ENCODE measurements at regions not wholly inside any gene's neighbourhood (a gene's known extent, or its start where the extent isn't known, plus 50 kb on each side); places are given as distances from the start of the nearest gene placed in this dataset.

DNA sequence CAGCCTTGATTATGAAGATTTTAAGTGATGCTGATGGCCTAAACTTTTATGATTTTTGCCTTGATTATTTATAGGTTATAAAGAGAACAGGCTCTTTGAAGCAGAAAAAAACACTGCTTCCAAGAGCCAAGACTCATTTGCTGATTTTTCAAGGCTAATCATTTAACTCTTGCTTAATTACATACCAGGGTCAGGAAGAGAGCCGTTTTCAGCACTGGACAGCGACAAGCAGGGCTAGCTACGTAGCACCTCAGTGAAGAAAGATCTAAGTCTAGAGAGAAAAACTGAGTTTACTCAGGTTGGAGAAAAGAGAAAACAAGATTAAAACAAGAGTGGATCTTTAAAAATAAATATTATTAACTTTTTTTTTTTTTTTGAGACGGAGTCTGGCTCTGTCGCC lies 615.4 kb upstream of the B3GAT1 start:
- TF ChIP-seq CEBPB (IDR thresholded peaks at IDR 0.05; ENCODE audit: low read depth, low read length) (peak; percentile 37; the same call in 1 of the 2 replicates), POLR2AphosphoS5 (IDR thresholded peaks at IDR 0.05; ENCODE audit: low read depth, low read length) (no peak), SIN3A (conservative IDR thresholded peaks at IDR 0.05 in 1 of 2, IDR thresholded peaks at IDR 0.05 in 1 of 2; ENCODE audit: low read depth in 1 of 2, low read length in 2 of 2) (no peak), CBX8 (IDR thresholded peaks at IDR 0.05; ENCODE audit: borderline replicate concordance, low read depth, low read length) (no peak), EZH2 (IDR thresholded peaks at IDR 0.05; ENCODE audit: low read depth, low read length, severe bottlenecking) (no peak), ZNF274 (IDR thresholded peaks at IDR 0.05; ENCODE audit: borderline replicate concordance, extremely low read depth, low read length) (no peak), POLR2A (IDR thresholded peaks at IDR 0.05; ENCODE audit: control extremely low read depth in 1 of 2, low read depth in 2 of 2, low read length in 2 of 2) (no peak), YY1 (IDR thresholded peaks at IDR 0.05; ENCODE audit: low read depth, low read length) (no peak), ASH2L (IDR thresholded peaks at IDR 0.05; ENCODE audit: low read length) (no peak)
- TF ChIP-seq, protein P1, sequence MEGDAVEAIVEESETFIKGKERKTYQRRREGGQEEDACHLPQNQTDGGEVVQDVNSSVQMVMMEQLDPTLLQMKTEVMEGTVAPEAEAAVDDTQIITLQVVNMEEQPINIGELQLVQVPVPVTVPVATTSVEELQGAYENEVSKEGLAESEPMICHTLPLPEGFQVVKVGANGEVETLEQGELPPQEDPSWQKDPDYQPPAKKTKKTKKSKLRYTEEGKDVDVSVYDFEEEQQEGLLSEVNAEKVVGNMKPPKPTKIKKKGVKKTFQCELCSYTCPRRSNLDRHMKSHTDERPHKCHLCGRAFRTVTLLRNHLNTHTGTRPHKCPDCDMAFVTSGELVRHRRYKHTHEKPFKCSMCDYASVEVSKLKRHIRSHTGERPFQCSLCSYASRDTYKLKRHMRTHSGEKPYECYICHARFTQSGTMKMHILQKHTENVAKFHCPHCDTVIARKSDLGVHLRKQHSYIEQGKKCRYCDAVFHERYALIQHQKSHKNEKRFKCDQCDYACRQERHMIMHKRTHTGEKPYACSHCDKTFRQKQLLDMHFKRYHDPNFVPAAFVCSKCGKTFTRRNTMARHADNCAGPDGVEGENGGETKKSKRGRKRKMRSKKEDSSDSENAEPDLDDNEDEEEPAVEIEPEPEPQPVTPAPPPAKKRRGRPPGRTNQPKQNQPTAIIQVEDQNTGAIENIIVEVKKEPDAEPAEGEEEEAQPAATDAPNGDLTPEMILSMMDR (IDR thresholded peaks at IDR 0.05; ENCODE audit: control extremely low read depth in 1 of 3, insufficient read depth in 1 of 3, low read depth in 1 of 3, low read length in 3 of 3) = no peak
- TF ChIP-seq, protein P2, sequence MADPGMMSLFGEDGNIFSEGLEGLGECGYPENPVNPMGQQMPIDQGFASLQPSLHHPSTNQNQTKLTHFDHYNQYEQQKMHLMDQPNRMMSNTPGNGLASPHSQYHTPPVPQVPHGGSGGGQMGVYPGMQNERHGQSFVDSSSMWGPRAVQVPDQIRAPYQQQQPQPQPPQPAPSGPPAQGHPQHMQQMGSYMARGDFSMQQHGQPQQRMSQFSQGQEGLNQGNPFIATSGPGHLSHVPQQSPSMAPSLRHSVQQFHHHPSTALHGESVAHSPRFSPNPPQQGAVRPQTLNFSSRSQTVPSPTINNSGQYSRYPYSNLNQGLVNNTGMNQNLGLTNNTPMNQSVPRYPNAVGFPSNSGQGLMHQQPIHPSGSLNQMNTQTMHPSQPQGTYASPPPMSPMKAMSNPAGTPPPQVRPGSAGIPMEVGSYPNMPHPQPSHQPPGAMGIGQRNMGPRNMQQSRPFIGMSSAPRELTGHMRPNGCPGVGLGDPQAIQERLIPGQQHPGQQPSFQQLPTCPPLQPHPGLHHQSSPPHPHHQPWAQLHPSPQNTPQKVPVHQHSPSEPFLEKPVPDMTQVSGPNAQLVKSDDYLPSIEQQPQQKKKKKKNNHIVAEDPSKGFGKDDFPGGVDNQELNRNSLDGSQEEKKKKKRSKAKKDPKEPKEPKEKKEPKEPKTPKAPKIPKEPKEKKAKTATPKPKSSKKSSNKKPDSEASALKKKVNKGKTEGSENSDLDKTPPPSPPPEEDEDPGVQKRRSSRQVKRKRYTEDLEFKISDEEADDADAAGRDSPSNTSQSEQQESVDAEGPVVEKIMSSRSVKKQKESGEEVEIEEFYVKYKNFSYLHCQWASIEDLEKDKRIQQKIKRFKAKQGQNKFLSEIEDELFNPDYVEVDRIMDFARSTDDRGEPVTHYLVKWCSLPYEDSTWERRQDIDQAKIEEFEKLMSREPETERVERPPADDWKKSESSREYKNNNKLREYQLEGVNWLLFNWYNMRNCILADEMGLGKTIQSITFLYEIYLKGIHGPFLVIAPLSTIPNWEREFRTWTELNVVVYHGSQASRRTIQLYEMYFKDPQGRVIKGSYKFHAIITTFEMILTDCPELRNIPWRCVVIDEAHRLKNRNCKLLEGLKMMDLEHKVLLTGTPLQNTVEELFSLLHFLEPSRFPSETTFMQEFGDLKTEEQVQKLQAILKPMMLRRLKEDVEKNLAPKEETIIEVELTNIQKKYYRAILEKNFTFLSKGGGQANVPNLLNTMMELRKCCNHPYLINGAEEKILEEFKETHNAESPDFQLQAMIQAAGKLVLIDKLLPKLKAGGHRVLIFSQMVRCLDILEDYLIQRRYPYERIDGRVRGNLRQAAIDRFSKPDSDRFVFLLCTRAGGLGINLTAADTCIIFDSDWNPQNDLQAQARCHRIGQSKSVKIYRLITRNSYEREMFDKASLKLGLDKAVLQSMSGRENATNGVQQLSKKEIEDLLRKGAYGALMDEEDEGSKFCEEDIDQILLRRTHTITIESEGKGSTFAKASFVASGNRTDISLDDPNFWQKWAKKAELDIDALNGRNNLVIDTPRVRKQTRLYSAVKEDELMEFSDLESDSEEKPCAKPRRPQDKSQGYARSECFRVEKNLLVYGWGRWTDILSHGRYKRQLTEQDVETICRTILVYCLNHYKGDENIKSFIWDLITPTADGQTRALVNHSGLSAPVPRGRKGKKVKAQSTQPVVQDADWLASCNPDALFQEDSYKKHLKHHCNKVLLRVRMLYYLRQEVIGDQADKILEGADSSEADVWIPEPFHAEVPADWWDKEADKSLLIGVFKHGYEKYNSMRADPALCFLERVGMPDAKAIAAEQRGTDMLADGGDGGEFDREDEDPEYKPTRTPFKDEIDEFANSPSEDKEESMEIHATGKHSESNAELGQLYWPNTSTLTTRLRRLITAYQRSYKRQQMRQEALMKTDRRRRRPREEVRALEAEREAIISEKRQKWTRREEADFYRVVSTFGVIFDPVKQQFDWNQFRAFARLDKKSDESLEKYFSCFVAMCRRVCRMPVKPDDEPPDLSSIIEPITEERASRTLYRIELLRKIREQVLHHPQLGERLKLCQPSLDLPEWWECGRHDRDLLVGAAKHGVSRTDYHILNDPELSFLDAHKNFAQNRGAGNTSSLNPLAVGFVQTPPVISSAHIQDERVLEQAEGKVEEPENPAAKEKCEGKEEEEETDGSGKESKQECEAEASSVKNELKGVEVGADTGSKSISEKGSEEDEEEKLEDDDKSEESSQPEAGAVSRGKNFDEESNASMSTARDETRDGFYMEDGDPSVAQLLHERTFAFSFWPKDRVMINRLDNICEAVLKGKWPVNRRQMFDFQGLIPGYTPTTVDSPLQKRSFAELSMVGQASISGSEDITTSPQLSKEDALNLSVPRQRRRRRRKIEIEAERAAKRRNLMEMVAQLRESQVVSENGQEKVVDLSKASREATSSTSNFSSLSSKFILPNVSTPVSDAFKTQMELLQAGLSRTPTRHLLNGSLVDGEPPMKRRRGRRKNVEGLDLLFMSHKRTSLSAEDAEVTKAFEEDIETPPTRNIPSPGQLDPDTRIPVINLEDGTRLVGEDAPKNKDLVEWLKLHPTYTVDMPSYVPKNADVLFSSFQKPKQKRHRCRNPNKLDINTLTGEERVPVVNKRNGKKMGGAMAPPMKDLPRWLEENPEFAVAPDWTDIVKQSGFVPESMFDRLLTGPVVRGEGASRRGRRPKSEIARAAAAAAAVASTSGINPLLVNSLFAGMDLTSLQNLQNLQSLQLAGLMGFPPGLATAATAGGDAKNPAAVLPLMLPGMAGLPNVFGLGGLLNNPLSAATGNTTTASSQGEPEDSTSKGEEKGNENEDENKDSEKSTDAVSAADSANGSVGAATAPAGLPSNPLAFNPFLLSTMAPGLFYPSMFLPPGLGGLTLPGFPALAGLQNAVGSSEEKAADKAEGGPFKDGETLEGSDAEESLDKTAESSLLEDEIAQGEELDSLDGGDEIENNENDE (IDR thresholded peaks at IDR 0.05; ENCODE audit: insufficient replicate concordance, low read length) = no peak
